Parathyroid adenoma (tissue), 2 donors: ENCODE measurements at regions not wholly inside any gene's neighbourhood (a gene's known extent, or its start where the extent isn't known, plus 50 kb on each side); places are given as distances from the start of the nearest gene placed in this dataset.

ENCODE experiments used
- H2AFZ ChIP-seq: fragments of 300-600 bp; sonication (generic); one replicate; pipeline ENCODE4 v1.7.0; 2017; ENCODE audit warnings: antibody characterized with exemption, mild to moderate bottlenecking
- H3K27ac ChIP-seq: fragments of 300-600 bp; sonication (generic); one replicate; pipeline ENCODE4 v1.7.0; 2017
- H3K27me3 ChIP-seq: fragments of 300-600 bp; sonication (generic); one replicate; pipeline ENCODE4 v1.7.0; 2017; ENCODE audit warnings: low read length; ENCODE audit not compliant: control insufficient read depth, insufficient read depth
- H3K36me3 ChIP-seq: fragments of 300-600 bp; sonication (generic); one replicate; pipeline ENCODE4 v1.7.0; 2017; ENCODE audit warnings: low read length; ENCODE audit not compliant: control insufficient read depth, insufficient read depth
- H3K4me1 ChIP-seq: fragments of 300-600 bp; sonication (generic); one replicate; pipeline ENCODE4 v1.7.0; 2017; ENCODE audit warnings: control low read depth
- H3K4me2 ChIP-seq: fragments of 300-600 bp; sonication (generic); one replicate; pipeline ENCODE4 v1.7.0; 2017; ENCODE audit warnings: low read length
- H3K4me3 ChIP-seq: fragments of 300-600 bp; sonication (generic); one replicate; pipeline ENCODE4 v1.7.0; 2017; ENCODE audit warnings: low read depth, low read length
- H3K79me2 ChIP-seq: fragments of 300-600 bp; sonication (generic); one replicate; pipeline ENCODE4 v1.7.0; 2017; ENCODE audit warnings: control low read depth
- H3K9ac ChIP-seq: fragments of 300-600 bp; sonication (generic); one replicate; pipeline ENCODE4 v1.7.0; 2017; ENCODE audit warnings: mild to moderate bottlenecking
- H3K9me3 ChIP-seq: fragments of 300-600 bp; sonication (generic); one replicate; pipeline ENCODE4 v1.7.0; 2017; ENCODE audit warnings: low read length; ENCODE audit not compliant: control insufficient read depth
- CTCF ChIP-seq: fragments of 300-600 bp; sonication (generic); IDR thresholded peaks from one replicate; pipeline ENCODE4 v1.7.0; 2017; ENCODE audit warnings: antibody characterized with exemption, mild to moderate bottlenecking
- donor health status: primary hyperparathyroidism.

GRCh38 chr19:31956771-31957392 lies 388.5 kb upstream of the ZNF507 start:
- H3K27ac ChIP-seq, result no peak overlapping the region
- H3K27me3 ChIP-seq, result no peaks in the 10 kb centered on the region
- no peaks in the 10 kb centered on the region for H3K36me3 ChIP-seq
- H3K4me1 ChIP-seq, result no peaks in the 10 kb centered on the region
- H3K4me2 ChIP-seq, result no peak overlapping the region
- H3K4me3 ChIP-seq, result no peak overlapping the region
- no peak overlapping the region for H2AFZ ChIP-seq
- no peak for TF ChIP-seq CTCF
- H3K9me3 ChIP-seq, result no peaks in the 10 kb centered on the region
- H3K79me2 ChIP-seq, result no peaks in the 10 kb centered on the region
- no peak overlapping the region for H3K9ac ChIP-seq

- no peaks in the 10 kb centered on the region for H3K4me1 ChIP-seq
- no peak overlapping the region for H3K4me2 ChIP-seq
- no peak overlapping the region for H3K27ac ChIP-seq
- no peak for TF ChIP-seq CTCF
- H3K79me2 ChIP-seq, result no peaks in the 10 kb centered on the region
- no peak overlapping the region for H3K9ac ChIP-seq
- no peaks in the 10 kb centered on the region for H3K27me3 ChIP-seq
- no peaks in the 10 kb centered on the region for H3K9me3 ChIP-seq
- H2AFZ ChIP-seq, result no peak overlapping the region
- H3K4me3 ChIP-seq, result no peak overlapping the region
- no peaks in the 10 kb centered on the region for H3K36me3 ChIP-seq
Observed at GRCh38 chr19:31957711-31958110, 387.7 kb upstream of the ZNF507 start.

GRCh38 chr19:31959527-31960018 lies 385.8 kb upstream of the ZNF507 start:
- no peak for TF ChIP-seq CTCF
- Histone ChIP-seq H3K27ac (no peak overlapping the region), H3K27me3 (no peaks in the 10 kb centered on the region), H3K4me2 (no peak overlapping the region), H3K4me3 (no peak overlapping the region), H3K4me1 (no peaks in the 10 kb centered on the region), H3K9me3 (no peaks in the 10 kb centered on the region), H2AFZ (no peak overlapping the region), H3K36me3 (no peaks in the 10 kb centered on the region), H3K9ac (no peak overlapping the region), H3K79me2 (no peaks in the 10 kb centered on the region)

GRCh38 chr19:31960474-31960873 lies 384.9 kb upstream of the ZNF507 start:
- Histone ChIP-seq H3K4me1 (no peaks in the 10 kb centered on the region), H3K9me3 (no peaks in the 10 kb centered on the region), H3K4me3 (no peak overlapping the region), H2AFZ (no peak overlapping the region), H3K4me2 (no peak overlapping the region), H3K9ac (no peak overlapping the region), H3K36me3 (no peaks in the 10 kb centered on the region), H3K27ac (no peak overlapping the region), H3K79me2 (no peaks in the 10 kb centered on the region), H3K27me3 (no peaks in the 10 kb centered on the region)
- no peak for TF ChIP-seq CTCF

- TF ChIP-seq CTCF, result no peak
- Histone ChIP-seq H3K27ac (no peak overlapping the region), H2AFZ (no peak overlapping the region), H3K36me3 (no peaks in the 10 kb centered on the region), H3K27me3 (no peaks in the 10 kb centered on the region), H3K4me3 (no peak overlapping the region), H3K79me2 (no peaks in the 10 kb centered on the region), H3K4me1 (no peaks in the 10 kb centered on the region), H3K9ac (no peak overlapping the region), H3K4me2 (no peak overlapping the region), H3K9me3 (no peaks in the 10 kb centered on the region)
Observed at GRCh38 chr19:31961191-31961590, 384.2 kb upstream of the ZNF507 start.
